PC-9 (cell line): ENCODE measurements at regions not wholly inside any gene's neighbourhood (a gene's known extent, or its start where the extent isn't known, plus 50 kb on each side); places are given as distances from the start of the nearest gene placed in this dataset.

Source experiments
- CTCF ChIP-seq: fragments of 200-600 bp; sonication (generic); conservative IDR thresholded peaks from 2 replicates; pipeline ENCODE4 v1.6.1; 2017; ENCODE audit warnings: mixed run types, antibody characterized with exemption, mild to moderate bottlenecking, moderate library complexity
- EZH2 ChIP-seq: fragments of 200-600 bp; sonication (generic); IDR thresholded peaks from 2 replicates; pipeline ENCODE4 v1.8.0; 2017; ENCODE audit warnings: antibody characterized with exemption, low read depth

GRCh38 chr11:39149214-39149613, 2310.2 kb downstream of the LRRC4C start:
- TF ChIP-seq CTCF (no peak), EZH2 (no peak)
